IMR-90 (cell line): ENCODE measurements at regions not wholly inside any gene's neighbourhood (a gene's known extent, or its start where the extent isn't known, plus 50 kb on each side); places are given as distances from the start of the nearest gene placed in this dataset.

Experiments used
- ATAC-seq: fragments of 200-7000 bp; cut with Tn5 transposase; 2 replicates; pipeline ENCODE4 v1.9.1; 2020; ENCODE audit warnings: low read depth, mild to moderate bottlenecking, moderate library complexity
- BruUV-seq: library from RNA; stranded (reverse); fragments of 400-500 nt; replicated peaks from 2 replicates; lab custom pipeline; 2021; lab: Mats Ljungman, UMichigan
- CTCF ChIA-PET: fragments of 300-600 bp; formaldehyde crosslinking; extraction: SDS; loops from one replicate; lab custom pipeline; 2021; ENCODE audit warnings: antibody characterized with exemption; lab: Yijun Ruan, JAX
- POLR2A ChIA-PET: fragments of 300-600 bp; sonication (Branson Sonifier 250); formaldehyde crosslinking; loops from one replicate; lab custom pipeline; 2022; ENCODE audit warnings: antibody characterized with exemption; ENCODE audit not compliant: unreplicated experiment; lab: Charles Lee
- DNase-seq: peaks from one replicate; pipeline ENCODE4 v3.0.0; 2013
- H2AFZ ChIP-seq: replicated peaks from 2 replicates; pipeline ENCODE3; 2013; ENCODE audit warnings: low read length, mild to moderate bottlenecking; ENCODE audit not compliant: poor library complexity
- H2AK5ac ChIP-seq: 2 replicates; pipeline ENCODE4 v1.6.1; 2013; ENCODE audit warnings: low read depth, low read length, inconsistent platforms
- H2AK9ac ChIP-seq: replicated peaks from 2 replicates; pipeline ENCODE3; 2013; ENCODE audit warnings: mild to moderate bottlenecking, low read depth, low read length, moderate library complexity; ENCODE audit not compliant: poor library complexity
- H2BK120ac ChIP-seq: 2 replicates; pipeline ENCODE4 v1.6.1; 2013; ENCODE audit warnings: low read depth, low read length, inconsistent platforms
- H2BK15ac ChIP-seq: 3 replicates; pipeline ENCODE4 v1.6.1; 2013; ENCODE audit warnings: low read depth, low read length, inconsistent platforms
- H2BK20ac ChIP-seq: 2 replicates; pipeline ENCODE4 v1.6.1; 2013; ENCODE audit warnings: low read depth, mild to moderate bottlenecking, inconsistent platforms, low read length, moderate library complexity
- H2BK5ac ChIP-seq: 2 replicates; pipeline ENCODE4 v1.6.1; 2013; ENCODE audit warnings: mild to moderate bottlenecking, low read depth, low read length, inconsistent platforms; ENCODE audit not compliant: poor library complexity, severe bottlenecking
- H3K14ac ChIP-seq: replicated peaks from 2 replicates; pipeline ENCODE4 v1.6.1; 2013; ENCODE audit warnings: low read depth, low read length, inconsistent platforms
- H3K18ac ChIP-seq: 2 replicates; pipeline ENCODE4 v1.6.1; 2013; ENCODE audit warnings: low read depth, low read length, control low read depth
- H3K23ac ChIP-seq: 2 replicates; pipeline ENCODE4 v1.6.1; 2013; ENCODE audit warnings: low read depth, low read length, inconsistent platforms
- H3K27ac ChIP-seq: 2 replicates; pipeline ENCODE4 v1.5.1; 2013; ENCODE audit warnings: mild to moderate bottlenecking, control low read depth, low read length; ENCODE audit not compliant: insufficient read depth
- H3K27me3 ChIP-seq: 2 replicates; pipeline ENCODE4 v1.6.1; 2013; ENCODE audit warnings: low read length; ENCODE audit not compliant: control insufficient read depth, insufficient read depth
- H3K36me3 ChIP-seq: 2 replicates; pipeline ENCODE4 v1.6.1; 2013; ENCODE audit warnings: low read length, mixed read lengths; ENCODE audit not compliant: control insufficient read depth, insufficient read depth
- H3K4ac ChIP-seq: 2 replicates; pipeline ENCODE4 v1.6.1; 2013; ENCODE audit warnings: low read depth, low read length, inconsistent platforms
- H3K4me1 ChIP-seq: 2 replicates; pipeline ENCODE4 v1.6.1; 2013; ENCODE audit warnings: low read length, mixed read lengths; ENCODE audit not compliant: control insufficient read depth, insufficient read depth
- H3K4me2 ChIP-seq: 2 replicates; pipeline ENCODE4 v1.6.1; 2013; ENCODE audit warnings: low read depth, mild to moderate bottlenecking, control low read depth, low read length, moderate library complexity
- H3K4me3 ChIP-seq: 2 replicates; pipeline ENCODE4 v1.5.1; 2013; ENCODE audit warnings: low read depth, mild to moderate bottlenecking, control low read depth, low read length, moderate library complexity; ENCODE audit not compliant: insufficient read depth
- H3K56ac ChIP-seq: 2 replicates; pipeline ENCODE4 v1.6.1; 2013; ENCODE audit warnings: low read length, inconsistent platforms; ENCODE audit not compliant: insufficient read depth; ENCODE audit errors: extremely low read depth
- H3K79me1 ChIP-seq, 2 experiments: 2 replicates each; pipeline ENCODE4 v1.6.1; 2013; ENCODE audit warnings: low read length in 2 of 2, inconsistent platforms in 1 of 2, low read depth in 1 of 2
- H3K9ac ChIP-seq: 2 replicates; pipeline ENCODE4 v1.6.1; 2013; ENCODE audit warnings: low read depth, low read length, control low read depth
- H3K9me1 ChIP-seq: 2 replicates; pipeline ENCODE4 v1.6.1; 2013; ENCODE audit warnings: low read length, inconsistent platforms; ENCODE audit not compliant: insufficient read depth
- H3K9me3 ChIP-seq: 2 replicates; pipeline ENCODE4 v1.6.1; 2013; ENCODE audit warnings: low read length; ENCODE audit not compliant: control insufficient read depth, insufficient read depth
- H4K20me1 ChIP-seq: 2 replicates; pipeline ENCODE4 v1.6.1; 2013; ENCODE audit warnings: low read length, inconsistent platforms; ENCODE audit not compliant: insufficient read depth
- H4K5ac ChIP-seq: 2 replicates; pipeline ENCODE4 v1.6.1; 2013; ENCODE audit warnings: mild to moderate bottlenecking, low read depth, low read length, control low read depth
- H4K8ac ChIP-seq, 2 experiments: 2 replicates each; pipeline ENCODE4 v1.6.1; 2013; ENCODE audit warnings: low read depth in 2 of 2, low read length in 2 of 2, control low read depth in 1 of 2, inconsistent platforms in 1 of 2
- H4K91ac ChIP-seq: 2 replicates; pipeline ENCODE4 v1.6.1; 2013; ENCODE audit warnings: low read depth, low read length, inconsistent platforms; ENCODE audit not compliant: insufficient read depth
- CTCF ChIP-seq: conservative IDR thresholded peaks from 2 replicates; pipeline ENCODE4 v1.5.1; 2012; ENCODE audit warnings: mild to moderate bottlenecking, low read depth, low read length, improper control_type of control experiment
- MAFK ChIP-seq: IDR thresholded peaks from 2 replicates; pipeline ENCODE4 v1.6.1; 2012; ENCODE audit warnings: low read depth, low read length, improper control_type of control experiment
- WGBS, 2 experiments: methylation state at CpG; one replicate each; pipeline versions ENCODE4 v1.1.5 to v1.1.7; 2013; ENCODE audit warnings: missing lambda C conversion rate in 2 of 2; ENCODE audit not compliant: insufficient read length in 1 of 2; ENCODE audit errors: extremely low coverage in 2 of 2; 5-methylcytosine and 5-hydroxymethylcytosine counted together
- dilution Hi-C: fragments of 300-500 bp; cut with HindIII; formaldehyde crosslinking; loops from one replicate; pipeline ENCODE4 v1.14.3; 2018; ENCODE audit warnings: low sequenced_read_pairs; ENCODE audit not compliant: unreplicated experiment
- in situ Hi-C: fragments of 300-500 bp; cut with MboI; formaldehyde crosslinking; loops from 3 replicates; pipeline ENCODE4 v1.14.3; 2019; ENCODE audit warnings: low sequenced_read_pairs, inconsistent platforms, mixed read lengths
- intact Hi-C: fragments of 100-400 bp; cut with micrococcal nuclease; formaldehyde crosslinking; loops from 2 replicates; pipeline ENCODE4 v1.10.0; 2022

GRCh38 chr15:95931619-95932018 is 398.9 kb upstream of the NR2F2 start:
- no peak overlapping the region for H3K27ac ChIP-seq
- intact Hi-C loops = no loop called here
- H3K27me3 ChIP-seq = no peaks in the 10 kb centered on the region
- H4K8ac ChIP-seq = no peak overlapping the region
- no peak overlapping the region for H3K56ac ChIP-seq
- no peak overlapping the region for H4K91ac ChIP-seq
- H3K9me3 ChIP-seq = no peaks in the 10 kb centered on the region
- H3K36me3 ChIP-seq = no peaks in the 10 kb centered on the region
- POLR2A ChIA-PET = no interaction called here
- ATAC-seq (no peak), DNase-seq (no peak)
- no peak overlapping the region for H2AK9ac ChIP-seq
- no peak overlapping the region for H2BK120ac ChIP-seq
- H2BK20ac ChIP-seq = no peak overlapping the region
- no peak overlapping the region for H4K5ac ChIP-seq
- H3K4me1 ChIP-seq = no peaks in the 10 kb centered on the region
- no peaks in the 10 kb centered on the region for H4K20me1 ChIP-seq
- H2BK5ac ChIP-seq = no peak overlapping the region
- H3K9me1 ChIP-seq = no peaks in the 10 kb centered on the region
- no peaks in the 10 kb centered on the region for H3K79me1 ChIP-seq
- H3K14ac ChIP-seq = no peak overlapping the region
- CTCF ChIA-PET = interaction anchor here (0.9 kb wide), 1 partner anchor 9 kb away, joined by 4 read pairs; no protein-coding TSS in a partner anchor
- H3K4ac ChIP-seq = no peak overlapping the region
- no peak overlapping the region for H2AFZ ChIP-seq
- H2BK15ac ChIP-seq = no peak overlapping the region
- H2AK5ac ChIP-seq = no peak overlapping the region
- no peak for TF ChIP-seq CTCF
- TF ChIP-seq MAFK = peak; percentile 87
- no TSS peak for BruUV-seq
- no peak overlapping the region for H3K18ac ChIP-seq
- H3K4me2 ChIP-seq = no peak overlapping the region
- in situ Hi-C loops = no loop called here
- dilution Hi-C loops = no loop called here
- no peak overlapping the region for H3K9ac ChIP-seq
- H3K23ac ChIP-seq = no peak overlapping the region
- no peak overlapping the region for H3K4me3 ChIP-seq
- no CpG with 5 or more reads among the region's 3 CpGs for WGBS, 2 experiments
